ENCODE measurements at regions not wholly inside any gene's neighbourhood (a gene's known extent, or its start where the extent isn't known, plus 50 kb on each side); places are given as distances from the start of the nearest gene placed in this dataset.

DNA sequence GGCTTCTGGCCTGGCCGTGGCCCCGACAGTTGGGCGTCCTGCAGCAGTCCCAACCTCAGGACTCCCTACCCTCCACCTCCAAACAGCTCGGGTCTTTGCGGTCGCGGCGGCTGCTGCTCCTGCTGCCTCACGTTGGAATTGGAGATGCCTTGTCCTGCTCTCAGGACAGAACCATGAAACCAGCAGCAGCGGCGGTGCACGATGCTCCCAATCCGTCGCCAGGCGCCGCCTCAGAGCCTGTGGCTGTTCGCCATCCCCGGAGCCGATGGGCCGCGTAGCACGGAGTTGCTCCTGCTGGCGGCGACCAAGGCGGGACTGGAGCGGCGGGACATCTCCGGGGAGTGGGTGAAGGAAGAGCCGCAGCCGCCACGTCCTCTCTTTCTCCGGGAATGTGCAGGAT is 1965.9 kb downstream of the TP53TG3F start:
- Histone ChIP-seq H3K4me1 (no peaks in the 10 kb centered on the region), H3K4me3 (no peak overlapping the region), H3K27me3 (ENCODE audit: low read depth) (no peaks in the 10 kb centered on the region), H3K9me3 (no peaks in the 10 kb centered on the region), H3K27ac (no peak overlapping the region), H3K36me3 (no peaks in the 10 kb centered on the region)
- intact Hi-C loops (cut with DNase I) = no loop called here
- no peak for ATAC-seq
- TF ChIP-seq, protein P1, sequence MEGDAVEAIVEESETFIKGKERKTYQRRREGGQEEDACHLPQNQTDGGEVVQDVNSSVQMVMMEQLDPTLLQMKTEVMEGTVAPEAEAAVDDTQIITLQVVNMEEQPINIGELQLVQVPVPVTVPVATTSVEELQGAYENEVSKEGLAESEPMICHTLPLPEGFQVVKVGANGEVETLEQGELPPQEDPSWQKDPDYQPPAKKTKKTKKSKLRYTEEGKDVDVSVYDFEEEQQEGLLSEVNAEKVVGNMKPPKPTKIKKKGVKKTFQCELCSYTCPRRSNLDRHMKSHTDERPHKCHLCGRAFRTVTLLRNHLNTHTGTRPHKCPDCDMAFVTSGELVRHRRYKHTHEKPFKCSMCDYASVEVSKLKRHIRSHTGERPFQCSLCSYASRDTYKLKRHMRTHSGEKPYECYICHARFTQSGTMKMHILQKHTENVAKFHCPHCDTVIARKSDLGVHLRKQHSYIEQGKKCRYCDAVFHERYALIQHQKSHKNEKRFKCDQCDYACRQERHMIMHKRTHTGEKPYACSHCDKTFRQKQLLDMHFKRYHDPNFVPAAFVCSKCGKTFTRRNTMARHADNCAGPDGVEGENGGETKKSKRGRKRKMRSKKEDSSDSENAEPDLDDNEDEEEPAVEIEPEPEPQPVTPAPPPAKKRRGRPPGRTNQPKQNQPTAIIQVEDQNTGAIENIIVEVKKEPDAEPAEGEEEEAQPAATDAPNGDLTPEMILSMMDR (IDR thresholded peaks at IDR 0.05) = no peak
- no peak for DNase-seq

DNA sequence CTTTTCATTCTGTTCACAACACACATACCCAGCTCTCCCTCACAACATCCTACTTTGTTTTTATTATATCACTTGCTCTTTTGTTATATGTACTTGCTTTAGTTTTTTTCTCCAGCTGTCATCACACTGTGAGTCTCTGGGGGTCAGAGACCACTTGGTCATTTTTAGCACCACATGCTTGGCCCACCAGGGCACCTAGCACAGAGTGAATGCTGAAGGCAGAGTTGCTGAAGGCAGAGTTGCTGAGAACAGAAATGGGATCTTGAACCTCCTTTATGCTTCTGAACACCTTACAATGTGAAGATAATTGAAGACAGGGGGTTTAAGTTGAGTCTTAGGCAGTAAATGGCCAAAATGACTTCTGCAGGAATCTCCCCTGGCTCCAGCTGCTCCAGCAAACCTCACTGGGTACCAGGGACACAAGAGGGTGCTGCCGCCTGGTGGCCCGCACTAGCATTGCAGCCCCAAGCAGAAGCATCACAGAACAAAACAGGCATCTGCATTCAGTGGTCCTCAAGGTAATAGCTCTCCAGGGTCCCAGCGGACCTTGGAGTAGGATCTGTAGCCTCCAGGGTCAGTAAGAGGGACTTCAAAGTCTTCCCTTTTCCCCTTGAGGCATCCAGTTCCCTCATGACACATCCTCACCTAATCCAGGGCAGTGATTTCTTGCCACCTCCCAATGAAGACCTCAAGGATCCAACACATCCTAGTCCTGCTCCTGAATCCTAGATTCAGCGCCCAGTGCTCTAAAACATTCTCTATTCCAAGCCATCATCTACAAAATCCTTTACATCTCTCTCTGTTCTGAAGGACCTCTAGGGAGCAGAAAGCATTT is 1972.6 kb downstream of the TP53TG3F start:
- Histone ChIP-seq H3K9me3 (no peaks in the 10 kb centered on the region), H3K4me1 (no peaks in the 10 kb centered on the region), H3K27me3 (ENCODE audit: low read depth) (no peaks in the 10 kb centered on the region), H3K36me3 (no peaks in the 10 kb centered on the region), H3K27ac (no peak overlapping the region), H3K4me3 (no peak overlapping the region)
- DNase-seq (no peak), ATAC-seq (peak; percentile 21 to 46)
- TF ChIP-seq, protein P1 (IDR thresholded peaks at IDR 0.05) = peak; percentile 68
- intact Hi-C loops (cut with DNase I) = no loop called here

DNA sequence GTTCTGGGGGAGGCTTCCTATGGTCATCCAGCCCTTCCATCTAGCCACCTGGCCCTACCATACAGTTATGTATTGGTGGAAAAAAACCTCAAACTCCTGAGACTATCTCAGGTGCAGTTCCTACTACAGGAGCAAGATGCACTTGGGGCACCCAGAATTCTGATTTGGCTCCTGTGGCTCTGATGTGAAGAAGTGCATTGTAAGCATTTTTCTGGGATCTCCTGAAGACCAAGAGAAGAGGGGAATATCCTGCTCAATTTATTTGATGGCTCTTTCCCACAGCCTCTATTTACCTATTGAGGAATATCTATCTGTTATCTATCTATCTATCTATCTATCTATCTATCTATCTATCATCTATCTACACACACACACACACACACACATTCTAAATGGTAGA is 1981.5 kb downstream of the TP53TG3F start:
- DNase-seq (no peak), ATAC-seq (no peak)
- no peak overlapping the region for H3K27ac ChIP-seq
- no peaks in the 10 kb centered on the region for H3K4me1 ChIP-seq
- no peak overlapping the region for H3K4me3 ChIP-seq
- intact Hi-C loops (cut with DNase I) = no loop called here
- no peaks in the 10 kb centered on the region for H3K36me3 ChIP-seq
- no peaks in the 10 kb centered on the region for H3K27me3 ChIP-seq (ENCODE audit: low read depth)
- TF ChIP-seq, protein P1 (IDR thresholded peaks at IDR 0.05) = no peak
- H3K9me3 ChIP-seq = peaks cover 8% of the 10 kb centered on the region

DNA sequence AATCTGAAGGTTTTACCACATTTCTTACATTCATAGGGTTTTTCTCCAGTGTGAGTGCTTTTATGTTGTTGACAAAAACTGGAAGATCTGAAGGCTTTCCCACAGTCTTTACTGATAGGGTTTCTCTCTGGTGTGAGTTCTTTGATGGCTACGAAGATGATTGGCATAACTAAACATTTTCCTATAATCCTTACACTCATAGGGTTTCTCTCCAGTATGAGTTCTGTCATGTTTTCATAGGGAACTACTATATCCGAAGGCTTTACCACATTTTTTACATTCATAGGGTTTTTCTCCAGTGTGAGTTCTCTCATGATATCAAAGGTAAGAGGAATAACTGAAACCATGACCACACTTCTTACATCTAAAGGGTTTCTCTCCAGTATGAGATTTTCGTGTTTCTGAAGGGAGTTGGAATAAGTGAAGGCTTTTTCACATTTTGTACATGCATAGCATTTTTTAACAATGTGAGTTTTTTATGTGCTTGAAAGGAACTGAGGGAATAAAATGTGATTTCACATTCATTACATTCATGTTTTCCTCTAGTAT is 1987.7 kb downstream of the TP53TG3F start:
- H3K4me1 ChIP-seq = no peaks in the 10 kb centered on the region
- no peak overlapping the region for H3K4me3 ChIP-seq
- H3K36me3 ChIP-seq = no peaks in the 10 kb centered on the region
- peaks cover 32% of the 10 kb centered on the region for H3K9me3 ChIP-seq
- H3K27ac ChIP-seq = no peak overlapping the region
- intact Hi-C loops (cut with DNase I) = no loop called here
- H3K27me3 ChIP-seq (ENCODE audit: low read depth) = no peaks in the 10 kb centered on the region
- DNase-seq (no peak), ATAC-seq (no peak)
- TF ChIP-seq, protein P1 (IDR thresholded peaks at IDR 0.05) = no peak

DNA sequence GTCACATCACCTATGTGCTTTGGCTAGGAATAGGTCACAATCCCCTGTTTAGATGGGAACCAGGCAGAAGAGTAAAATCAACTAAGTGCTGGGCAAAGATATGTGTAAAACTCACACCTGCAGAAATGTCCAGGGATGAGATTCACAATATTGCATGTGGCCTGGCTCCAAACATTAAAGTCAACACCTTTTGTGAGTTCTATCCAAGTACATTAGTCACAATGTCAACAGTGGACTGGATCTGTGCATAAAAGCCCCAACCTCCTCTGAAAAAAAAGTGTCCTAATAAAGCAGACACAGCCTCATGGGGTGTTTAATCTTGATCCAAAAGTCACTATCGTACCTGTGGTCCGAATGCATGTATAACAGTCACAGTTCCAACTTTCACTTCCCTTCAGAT is 1990.3 kb downstream of the TP53TG3F start:
- Histone ChIP-seq H3K4me3 (no peak overlapping the region), H3K9me3 (peaks cover 32% of the 10 kb centered on the region), H3K27me3 (ENCODE audit: low read depth) (no peaks in the 10 kb centered on the region), H3K36me3 (no peaks in the 10 kb centered on the region), H3K27ac (no peak overlapping the region), H3K4me1 (no peaks in the 10 kb centered on the region)
- TF ChIP-seq, protein P1 (IDR thresholded peaks at IDR 0.05) = no peak
- no peak for ATAC-seq
- intact Hi-C loops (cut with DNase I) = no loop called here
- no peak for DNase-seq

Measured in lower lobe of right lung (tissue), 2 donors.